ENCODE measurements at regions not wholly inside any gene's neighbourhood (a gene's known extent, or its start where the extent isn't known, plus 50 kb on each side); places are given as distances from the start of the nearest gene placed in this dataset.
A peak's percentile ranks its signal among the peaks of the same experiment; 100 is the strongest.

- no peak for DNase-seq (ENCODE audit: low spot score)
- Histone ChIP-seq H3K36me3 (no peaks in the 10 kb centered on the region), H3K27ac (no peak overlapping the region), H3K9me3 (peaks cover 0 to 2% of the 10 kb centered on the region in 2 donors), H3K4me1 (no peaks in the 10 kb centered on the region), H3K27me3 (no peaks in the 10 kb centered on the region), H3K4me3 (no peak overlapping the region)
- peak in 1 of 2 donors; percentile 46 for TF ChIP-seq CTCF (IDR thresholded peaks at IDR 0.05)
These were observed 136.1 kb upstream of the WSCD2 start for GRCh38 chr12:107992870-107993451.

GRCh38 chr12:107998863-107999262, 130.2 kb upstream of the WSCD2 start:
- no peak for TF ChIP-seq CTCF (IDR thresholded peaks at IDR 0.05)
- no peak for DNase-seq (ENCODE audit: low spot score)
- Histone ChIP-seq H3K4me3 (no peak overlapping the region), H3K27me3 (no peaks in the 10 kb centered on the region), H3K9me3 (peaks cover 2 to 11% of the 10 kb centered on the region in 2 donors), H3K36me3 (no peaks in the 10 kb centered on the region), H3K27ac (no peak overlapping the region), H3K4me1 (no peaks in the 10 kb centered on the region)

- H3K27me3 ChIP-seq = no peaks in the 10 kb centered on the region
- H3K4me1 ChIP-seq = no peaks in the 10 kb centered on the region
- no peaks in the 10 kb centered on the region for H3K36me3 ChIP-seq
- no peak overlapping the region for H3K4me3 ChIP-seq
- no peak overlapping the region for H3K27ac ChIP-seq
- no peak for DNase-seq (ENCODE audit: low spot score)
- TF ChIP-seq CTCF (IDR thresholded peaks at IDR 0.05) = no peak
- H3K9me3 ChIP-seq = peaks cover 2 to 11% of the 10 kb centered on the region in 2 donors
These were observed 129.0 kb upstream of the WSCD2 start for GRCh38 chr12:108000111-108000510.

- no peak for DNase-seq (ENCODE audit: low spot score)
- H3K9me3 ChIP-seq = peaks cover 0 to 5% of the 10 kb centered on the region in 2 donors
- no peaks in the 10 kb centered on the region for H3K27me3 ChIP-seq
- no peak overlapping the region for H3K4me3 ChIP-seq
- no peak for TF ChIP-seq CTCF (IDR thresholded peaks at IDR 0.05)
- no peaks in the 10 kb centered on the region for H3K4me1 ChIP-seq
- H3K27ac ChIP-seq = no peak overlapping the region
- no peaks in the 10 kb centered on the region for H3K36me3 ChIP-seq
These were observed 124.8 kb upstream of the WSCD2 start for GRCh38 chr12:108004319-108004718.

- H3K9me3 ChIP-seq = no peaks in the 10 kb centered on the region
- no peaks in the 10 kb centered on the region for H3K27me3 ChIP-seq
- H3K27ac ChIP-seq = no peak overlapping the region
- no peak for TF ChIP-seq CTCF (IDR thresholded peaks at IDR 0.05)
- no peak overlapping the region for H3K4me3 ChIP-seq
- no peaks in the 10 kb centered on the region for H3K36me3 ChIP-seq
- H3K4me1 ChIP-seq = no peaks in the 10 kb centered on the region
- no peak for DNase-seq (ENCODE audit: low spot score)
These were observed 120.8 kb upstream of the WSCD2 start for GRCh38 chr12:108008163-108008905.

All from right atrium auricular region (tissue), 2 donors.